ENCODE measurements at regions not wholly inside any gene's neighbourhood (a gene's known extent, or its start where the extent isn't known, plus 50 kb on each side); places are given as distances from the start of the nearest gene placed in this dataset.
"Not testable (repeated sequence)": the region's sequence is repeated elsewhere in the genome, so short reads cannot be mapped to it uniquely, and the experiment has no call there.

DNA sequence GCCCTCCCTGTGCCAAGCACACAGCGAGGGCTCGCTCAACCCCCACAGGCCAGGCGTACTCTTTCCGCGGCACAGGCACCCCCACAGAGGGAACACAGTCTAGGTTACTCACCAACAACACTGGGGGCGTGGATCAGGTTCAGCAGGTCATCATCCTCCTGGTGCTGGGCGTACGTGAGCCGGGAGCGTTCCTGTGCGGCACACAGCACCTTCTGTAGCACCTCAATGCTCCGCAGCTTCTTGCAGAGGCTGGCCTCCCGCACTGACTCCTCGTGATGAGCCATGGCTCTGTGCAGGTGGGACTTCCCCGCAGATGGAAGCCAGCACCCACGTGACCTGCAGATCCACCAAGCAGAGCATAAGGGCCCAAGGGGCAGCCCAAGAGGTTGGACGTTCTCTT lies 296.8 kb downstream of the GOLGA6L6 start:
- in situ Hi-C loops (cut with MboI; ENCODE audit: low sequenced_read_pairs): not testable (repeated sequence)

DNA sequence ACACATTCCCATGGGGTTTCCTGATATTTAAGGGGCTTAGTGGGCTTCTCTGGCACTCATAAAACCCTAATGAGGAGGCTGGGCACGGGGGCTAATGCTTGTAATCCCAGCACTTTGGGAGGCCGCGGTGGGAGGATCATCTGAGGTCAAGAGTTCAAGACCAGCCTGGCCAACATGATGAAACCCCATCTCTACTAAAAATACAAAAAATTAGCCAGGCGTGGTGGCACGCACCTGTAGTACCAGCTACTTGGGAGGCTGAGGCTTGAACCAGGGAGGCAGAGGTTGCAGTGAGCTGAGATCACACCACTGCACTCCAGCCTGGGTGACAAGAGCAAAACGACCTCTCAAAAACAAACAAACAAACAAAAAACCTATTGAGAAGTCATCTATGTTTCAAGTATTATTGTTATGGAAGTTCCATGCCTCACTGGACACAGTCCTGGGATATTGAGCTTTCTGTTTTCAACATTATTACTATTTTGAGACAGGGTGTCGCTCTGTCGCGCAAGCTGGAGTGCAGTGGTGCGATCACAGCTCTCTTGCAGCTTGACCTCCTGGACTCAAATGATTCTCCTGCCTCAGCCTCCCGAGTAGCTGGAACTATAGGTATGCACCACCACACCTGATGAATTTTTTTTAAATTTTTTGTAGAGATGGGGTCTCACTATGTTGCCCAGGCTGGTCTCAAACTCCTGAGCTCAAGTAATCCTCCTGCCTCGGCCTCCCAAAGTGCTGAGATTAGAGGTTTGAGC lies 297.9 kb downstream of the GOLGA6L6 start:
- in situ Hi-C loops (cut with MboI; ENCODE audit: low sequenced_read_pairs): not testable (repeated sequence)

- in situ Hi-C loops (cut with MboI; ENCODE audit: low sequenced_read_pairs): not testable (repeated sequence)
Observed at GRCh38 chr15:20240366-20240917, 301.2 kb downstream of the GOLGA6L6 start.

GRCh38 chr15:20239186-20239585 lies 302.4 kb downstream of the GOLGA6L6 start:
- in situ Hi-C loops (cut with MboI; ENCODE audit: low sequenced_read_pairs): not testable (repeated sequence)

GRCh38 chr15:20237256-20238020 lies 304.2 kb downstream of the GOLGA6L6 start:
- in situ Hi-C loops (cut with MboI; ENCODE audit: low sequenced_read_pairs): not testable (repeated sequence)

DNA sequence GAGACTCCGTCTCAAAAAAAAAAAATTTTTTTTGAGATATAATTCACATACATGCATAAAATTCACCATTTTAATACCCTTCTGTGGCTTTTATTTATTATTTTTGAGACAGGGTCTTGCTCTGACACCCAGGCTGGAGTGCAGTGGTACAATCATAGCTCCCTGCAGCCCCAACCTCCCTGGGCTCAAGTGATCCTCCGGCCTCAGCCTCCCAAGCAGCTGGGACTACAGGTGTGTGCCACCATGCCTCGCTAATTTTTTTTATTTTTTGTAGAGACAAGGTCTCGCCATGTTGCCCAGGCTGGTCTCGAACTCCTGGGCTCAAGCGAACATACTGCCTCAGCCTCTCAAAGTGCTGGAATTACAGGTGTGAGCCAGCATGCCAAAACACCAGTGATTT lies 305.9 kb downstream of the GOLGA6L6 start:
- in situ Hi-C loops (cut with MboI; ENCODE audit: low sequenced_read_pairs): not testable (repeated sequence)

- in situ Hi-C loops (cut with MboI; ENCODE audit: low sequenced_read_pairs): not testable (repeated sequence)
Observed at GRCh38 chr15:20234006-20234540, 307.5 kb downstream of the GOLGA6L6 start.

- in situ Hi-C loops (cut with MboI; ENCODE audit: low sequenced_read_pairs): not testable (repeated sequence)
Observed at GRCh38 chr15:20232457-20232856, 309.1 kb downstream of the GOLGA6L6 start.

DNA sequence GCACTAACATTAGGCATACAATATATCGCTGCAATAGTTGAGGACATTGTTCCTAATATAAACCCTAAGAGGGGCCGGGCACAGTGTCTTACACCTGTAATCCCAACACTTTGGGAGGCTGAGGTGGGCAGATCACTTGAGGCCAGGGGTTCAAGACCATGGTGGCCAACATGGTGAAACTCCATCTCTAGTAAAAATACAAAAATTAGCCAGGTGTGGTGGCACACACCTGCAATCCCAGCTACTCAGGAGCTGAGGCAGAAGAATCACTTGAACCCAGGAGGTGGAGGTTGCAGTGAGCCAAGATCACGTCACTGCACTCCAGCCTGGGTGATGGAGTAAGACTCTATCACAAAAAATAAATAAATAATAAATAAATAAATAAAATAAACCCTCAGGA lies 310.9 kb downstream of the GOLGA6L6 start:
- in situ Hi-C loops (cut with MboI; ENCODE audit: low sequenced_read_pairs): not testable (repeated sequence)

GRCh38 chr15:20228791-20229190 lies 312.8 kb downstream of the GOLGA6L6 start:
- in situ Hi-C loops (cut with MboI; ENCODE audit: low sequenced_read_pairs): not testable (repeated sequence)

GRCh38 chr15:20227119-20227853 lies 314.3 kb downstream of the GOLGA6L6 start:
- in situ Hi-C loops (cut with MboI; ENCODE audit: low sequenced_read_pairs): not testable (repeated sequence)

- in situ Hi-C loops (cut with MboI; ENCODE audit: low sequenced_read_pairs): not testable (repeated sequence)
Observed at GRCh38 chr15:20226531-20226930, 315.1 kb downstream of the GOLGA6L6 start.

DNA sequence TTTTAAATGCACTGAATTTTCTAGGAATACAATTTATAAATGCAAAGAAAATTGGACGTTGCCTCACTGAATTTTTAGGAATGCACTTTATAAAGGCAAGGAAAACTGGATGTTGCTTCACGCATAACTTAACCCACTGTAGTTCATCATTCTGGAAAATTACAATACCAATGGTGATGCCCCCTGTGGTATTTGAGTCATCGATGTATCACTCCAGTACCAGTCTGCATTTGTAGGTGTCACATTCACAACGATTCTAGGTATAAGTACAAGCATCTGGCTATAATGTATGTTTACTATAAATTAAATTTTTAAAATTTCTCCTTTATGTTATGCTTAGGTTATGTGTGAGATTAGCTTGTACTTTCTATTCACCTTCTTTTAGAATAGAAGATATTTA lies 320.5 kb downstream of the GOLGA6L6 start:
- in situ Hi-C loops (cut with MboI; ENCODE audit: low sequenced_read_pairs): loop anchor here (25.0 kb wide), 1 partner anchor 166 kb away; no protein-coding TSS in a partner anchor

DNA sequence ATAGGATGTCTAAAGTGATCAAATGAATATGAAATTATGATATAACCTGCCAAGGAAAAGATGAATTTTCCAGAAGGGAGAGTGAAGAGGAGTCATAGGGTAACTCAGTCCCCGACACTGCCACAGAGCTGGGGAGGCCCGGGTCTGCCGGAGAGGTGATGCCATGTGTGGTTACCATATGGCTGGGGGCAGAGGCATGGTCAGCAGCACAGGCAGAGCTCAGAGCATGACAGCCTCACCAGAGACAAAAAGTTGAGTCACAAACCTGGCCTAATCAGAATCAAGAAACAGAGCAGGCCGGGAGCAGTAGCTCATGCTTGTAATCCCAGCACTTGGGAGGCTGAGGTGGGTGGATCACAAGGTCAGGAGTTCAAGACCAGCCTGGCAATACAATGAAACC lies 322.4 kb downstream of the GOLGA6L6 start:
- in situ Hi-C loops (cut with MboI; ENCODE audit: low sequenced_read_pairs): loop anchor here (25.0 kb wide), 1 partner anchor 168 kb away; no protein-coding TSS in a partner anchor

DNA sequence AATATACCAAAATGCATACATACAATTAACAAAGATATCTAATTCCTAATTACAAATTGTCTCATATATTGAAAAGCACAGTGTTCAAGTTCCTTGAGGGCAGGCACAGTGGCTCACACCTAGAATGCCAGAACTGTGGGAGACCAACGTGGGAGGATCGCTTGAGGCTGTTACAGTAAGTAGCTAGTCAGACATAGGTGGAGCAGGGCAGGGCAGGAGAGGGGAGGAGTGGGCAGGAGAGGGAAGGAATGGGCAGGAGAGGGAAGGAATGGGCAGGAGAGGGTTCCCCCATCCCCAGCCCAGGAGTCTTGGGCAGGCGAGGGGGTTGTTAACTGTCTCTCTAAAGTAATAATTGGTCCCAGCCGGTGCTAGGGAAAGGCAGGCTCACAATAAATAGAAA lies 325.9 kb downstream of the GOLGA6L6 start:
- in situ Hi-C loops (cut with MboI; ENCODE audit: low sequenced_read_pairs): loop anchor here (25.0 kb wide), 1 partner anchor 172 kb away; no protein-coding TSS in a partner anchor

- in situ Hi-C loops (cut with MboI; ENCODE audit: low sequenced_read_pairs): loop anchor here (25.0 kb wide), 1 partner anchor 173 kb away; no protein-coding TSS in a partner anchor
Observed at GRCh38 chr15:20214101-20214500, 327.5 kb downstream of the GOLGA6L6 start.

DNA sequence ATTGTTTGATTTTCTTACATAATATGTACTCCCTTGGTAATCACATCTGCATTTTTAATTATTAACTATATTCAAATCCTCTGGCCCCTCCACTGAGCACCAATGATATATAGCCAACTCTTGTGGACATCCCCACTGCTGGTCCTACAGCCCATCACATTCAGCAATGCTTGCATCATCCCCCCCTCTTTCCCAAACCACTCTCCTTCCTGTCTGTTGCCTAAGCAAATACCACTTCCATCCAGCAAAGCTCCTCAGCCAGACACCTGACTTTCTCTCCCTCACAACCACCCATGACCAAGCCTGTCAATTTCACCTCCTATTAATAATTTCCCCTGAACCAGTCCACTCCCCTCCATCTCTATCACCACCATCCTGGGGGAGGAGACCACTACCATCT lies 330.1 kb downstream of the GOLGA6L6 start:
- in situ Hi-C loops (cut with MboI; ENCODE audit: low sequenced_read_pairs): loop anchor here (25.0 kb wide), 1 partner anchor 176 kb away; no protein-coding TSS in a partner anchor

DNA sequence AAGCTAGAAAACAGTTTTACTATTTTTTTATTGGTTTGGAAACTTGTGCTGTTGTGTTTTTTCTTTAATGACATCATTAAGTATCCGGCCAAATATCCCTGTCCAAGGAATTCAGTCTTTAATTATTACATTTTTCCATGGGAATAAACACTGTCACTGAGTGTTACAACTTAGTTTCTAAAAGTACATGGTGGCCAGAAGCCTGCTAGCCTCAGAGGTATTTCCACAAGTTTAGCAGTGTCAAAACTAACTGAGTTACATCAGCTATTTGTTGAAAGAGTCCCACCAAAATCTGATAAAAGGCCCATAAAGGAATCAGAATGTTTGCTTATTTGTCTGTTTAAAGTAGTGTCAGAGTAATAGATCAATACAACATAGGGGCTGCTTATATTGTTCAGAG lies 331.6 kb downstream of the GOLGA6L6 start:
- in situ Hi-C loops (cut with MboI; ENCODE audit: low sequenced_read_pairs): loop anchor here (25.0 kb wide), 1 partner anchor 177 kb away; no protein-coding TSS in a partner anchor

DNA sequence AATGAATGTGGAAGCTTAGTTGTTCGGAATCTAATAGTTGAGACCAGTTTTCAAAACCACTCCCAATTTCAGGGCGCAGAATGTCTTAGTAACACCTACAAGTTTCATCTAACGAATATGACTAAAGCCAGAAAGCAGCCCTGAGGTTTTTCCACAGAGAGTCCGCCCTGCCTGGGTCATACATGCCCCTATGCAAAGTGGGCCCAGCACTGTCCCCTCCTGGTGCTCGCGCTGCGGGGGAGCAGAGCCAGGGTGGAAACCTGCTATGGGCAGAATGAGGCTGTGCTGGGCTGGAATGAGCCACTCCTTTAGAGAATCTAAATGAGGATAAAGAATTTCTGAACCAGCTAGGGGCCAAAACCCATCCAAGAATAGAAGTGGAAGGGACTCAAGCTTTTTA lies 334.0 kb downstream of the GOLGA6L6 start:
- in situ Hi-C loops (cut with MboI; ENCODE audit: low sequenced_read_pairs): loop anchor here (25.0 kb wide), 1 partner anchor 180 kb away; no protein-coding TSS in a partner anchor

DNA sequence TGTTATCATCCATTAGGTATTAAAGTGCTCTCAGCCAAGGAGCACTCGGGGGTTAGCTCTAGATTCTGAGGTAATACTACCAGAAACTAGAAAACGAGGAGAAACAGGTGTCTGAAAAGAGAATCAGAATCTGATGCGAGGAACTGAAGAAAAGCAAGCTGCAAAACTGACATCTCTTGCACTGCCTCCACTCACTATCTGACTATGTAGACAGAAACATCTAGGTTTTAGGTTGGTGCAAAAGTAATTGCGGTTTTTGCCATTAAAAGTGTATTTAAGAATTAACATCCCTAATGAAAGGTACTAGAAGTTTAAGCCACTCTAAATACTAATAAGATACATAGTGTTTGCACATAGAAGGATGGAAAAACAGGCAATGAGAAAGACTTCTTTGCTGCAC lies 334.4 kb downstream of the GOLGA6L6 start:
- in situ Hi-C loops (cut with MboI; ENCODE audit: low sequenced_read_pairs): loop anchor here (25.0 kb wide), 1 partner anchor 180 kb away; no protein-coding TSS in a partner anchor
